Activated T-helper 17 cell treated with anti-CD3 and anti-CD28 coated beads, Interleukin-2, amount 50 U/mL, for 72 hours (primary cell): ENCODE measurements at regions not wholly inside any gene's neighbourhood (a gene's known extent, or its start where the extent isn't known, plus 50 kb on each side); places are given as distances from the start of the nearest gene placed in this dataset.

Experiments
- ATAC-seq: fragments of 150-1000 bp; cut with Tn5 transposase; replicated peaks from 2 replicates; pipeline ENCODE4 v1.10.0; 2021; ENCODE audit warnings: mild to moderate bottlenecking, moderate library complexity
- H3K27ac Mint-ChIP-seq: one replicate; pipeline ENCODE4 v1.8.0; 2022; ENCODE audit warnings: mixed read lengths
- H3K27me3 Mint-ChIP-seq: one replicate; pipeline ENCODE4 v1.8.0; 2022; ENCODE audit warnings: mixed read lengths
- H3K36me3 Mint-ChIP-seq: one replicate; pipeline ENCODE4 v1.8.0; 2022; ENCODE audit warnings: low read depth, mild to moderate bottlenecking, mixed read lengths
- H3K4me1 Mint-ChIP-seq: one replicate; pipeline ENCODE4 v1.8.0; 2022; ENCODE audit warnings: mixed read lengths
- H3K4me3 Mint-ChIP-seq: one replicate; pipeline ENCODE4 v1.8.0; 2022; ENCODE audit warnings: mild to moderate bottlenecking, mixed read lengths
- H3K9me3 Mint-ChIP-seq: one replicate; pipeline ENCODE4 v1.8.0; 2022; ENCODE audit warnings: mixed read lengths

GRCh38 chr4:110381784-110382183, 94.2 kb upstream of the ENPEP start:
- ATAC-seq = no peak
- no peaks in the 10 kb centered on the region for H3K36me3 Mint-ChIP-seq
- H3K27ac Mint-ChIP-seq = no peak overlapping the region
- H3K9me3 Mint-ChIP-seq = peaks cover 17% of the 10 kb centered on the region
- H3K4me1 Mint-ChIP-seq = no peaks in the 10 kb centered on the region
- H3K27me3 Mint-ChIP-seq = no peaks in the 10 kb centered on the region
- H3K4me3 Mint-ChIP-seq = no peak overlapping the region

- H3K27me3 Mint-ChIP-seq = peaks cover 23% of the 10 kb centered on the region
Observed at GRCh38 chr4:110372485-110372884, 103.5 kb upstream of the ENPEP start.

GRCh38 chr4:110371016-110371770, 104.8 kb upstream of the ENPEP start:
- Mint-ChIP-seq H3K27me3 (peaks cover 30% of the 10 kb centered on the region), H3K4me1 (no peaks in the 10 kb centered on the region), H3K27ac (no peak overlapping the region), H3K36me3 (no peaks in the 10 kb centered on the region), H3K4me3 (no peak overlapping the region), H3K9me3 (no peaks in the 10 kb centered on the region)
- ATAC-seq = no peak

More at GRCh38 chr4:110372485-110372884, 103.5 kb upstream of the ENPEP start:
- Mint-ChIP-seq H3K27ac (no peak overlapping the region), H3K4me3 (no peak overlapping the region), H3K9me3 (no peaks in the 10 kb centered on the region), H3K4me1 (no peaks in the 10 kb centered on the region), H3K36me3 (no peaks in the 10 kb centered on the region)
- no peak for ATAC-seq

GRCh38 chr4:110368409-110368808, 107.5 kb upstream of the ENPEP start:
- no peak overlapping the region for H3K4me3 Mint-ChIP-seq
- no peaks in the 10 kb centered on the region for H3K4me1 Mint-ChIP-seq
- no peaks in the 10 kb centered on the region for H3K36me3 Mint-ChIP-seq
- ATAC-seq = no peak
- peaks cover 31% of the 10 kb centered on the region for H3K27me3 Mint-ChIP-seq
- no peak overlapping the region for H3K27ac Mint-ChIP-seq
- no peaks in the 10 kb centered on the region for H3K9me3 Mint-ChIP-seq

- ATAC-seq = no peak
Observed at GRCh38 chr4:110367156-110367555, 108.8 kb upstream of the ENPEP start.

GRCh38 chr4:110365761-110366160, 110.2 kb upstream of the ENPEP start:
- no peak for ATAC-seq
- Mint-ChIP-seq H3K9me3 (no peaks in the 10 kb centered on the region), H3K36me3 (no peaks in the 10 kb centered on the region), H3K4me3 (no peak overlapping the region), H3K27me3 (peaks cover 16% of the 10 kb centered on the region), H3K27ac (no peak overlapping the region), H3K4me1 (no peaks in the 10 kb centered on the region)

More at GRCh38 chr4:110367156-110367555, 108.8 kb upstream of the ENPEP start:
- H3K4me3 Mint-ChIP-seq = no peak overlapping the region
- H3K9me3 Mint-ChIP-seq = no peaks in the 10 kb centered on the region
- no peaks in the 10 kb centered on the region for H3K36me3 Mint-ChIP-seq
- H3K27me3 Mint-ChIP-seq = peaks cover 24% of the 10 kb centered on the region
- no peak overlapping the region for H3K27ac Mint-ChIP-seq
- no peaks in the 10 kb centered on the region for H3K4me1 Mint-ChIP-seq

DNA sequence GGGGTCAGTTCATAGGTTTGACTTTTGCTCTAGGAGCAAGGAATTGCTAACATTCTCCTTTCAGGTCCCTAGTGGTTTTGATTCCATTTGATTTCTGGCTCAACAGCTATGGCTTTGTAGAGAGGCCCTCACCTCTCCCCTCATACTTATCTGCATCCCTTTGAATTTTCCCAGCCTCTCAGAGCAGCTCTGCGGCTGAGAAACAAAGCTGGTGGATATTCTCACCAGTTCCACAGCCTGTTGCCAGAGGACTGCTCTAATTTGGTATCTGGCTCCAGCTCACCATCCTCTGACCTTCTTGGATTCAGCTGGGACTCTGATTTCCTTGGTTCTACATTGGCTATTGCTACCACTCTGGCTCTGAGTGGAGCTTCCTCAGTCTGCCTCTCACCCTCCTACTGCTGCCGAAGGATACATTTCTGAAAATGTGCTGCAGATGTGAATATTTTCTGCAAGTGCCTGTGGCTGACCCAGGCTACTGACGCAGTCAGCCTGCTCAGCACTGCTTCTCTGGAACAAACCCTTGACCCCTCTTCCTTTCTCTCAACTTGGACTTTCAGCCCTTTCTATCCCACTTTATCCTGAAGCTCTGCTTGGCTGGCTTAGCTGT, 110.9 kb upstream of the ENPEP start:
- Mint-ChIP-seq H3K4me3 (no peak overlapping the region), H3K9me3 (no peaks in the 10 kb centered on the region), H3K27ac (no peak overlapping the region), H3K4me1 (no peaks in the 10 kb centered on the region), H3K36me3 (no peaks in the 10 kb centered on the region), H3K27me3 (peaks cover 16% of the 10 kb centered on the region)
- ATAC-seq = no peak

- H3K27me3 Mint-ChIP-seq = peaks cover 11% of the 10 kb centered on the region
- no peak overlapping the region for H3K27ac Mint-ChIP-seq
- no peak overlapping the region for H3K4me3 Mint-ChIP-seq
- ATAC-seq = no peak
- no peaks in the 10 kb centered on the region for H3K9me3 Mint-ChIP-seq
- H3K36me3 Mint-ChIP-seq = no peaks in the 10 kb centered on the region
- H3K4me1 Mint-ChIP-seq = no peaks in the 10 kb centered on the region
Observed at GRCh38 chr4:110361921-110362320, 114.0 kb upstream of the ENPEP start.

DNA sequence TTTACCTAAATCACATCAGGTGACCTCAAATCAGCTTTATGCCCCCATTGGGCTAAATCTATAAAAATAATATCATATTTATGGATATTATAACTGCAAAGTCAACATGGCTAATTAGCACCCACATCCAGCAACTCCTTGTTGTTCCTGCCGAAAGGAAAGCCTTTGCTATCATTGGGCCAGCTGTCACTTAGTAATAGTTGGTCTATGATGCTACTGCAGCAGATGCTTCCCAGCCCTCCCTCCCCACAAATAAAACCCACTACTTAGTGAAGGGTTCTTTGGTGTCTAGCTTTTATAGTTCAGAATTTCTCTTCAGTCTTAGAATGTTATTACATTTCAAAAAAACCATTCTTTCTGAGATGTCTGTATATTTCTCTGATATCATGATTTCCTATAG, 116.9 kb upstream of the ENPEP start:
- Mint-ChIP-seq H3K36me3 (no peaks in the 10 kb centered on the region), H3K4me1 (no peaks in the 10 kb centered on the region), H3K27me3 (peaks cover 4% of the 10 kb centered on the region), H3K27ac (no peak overlapping the region), H3K4me3 (no peak overlapping the region), H3K9me3 (no peaks in the 10 kb centered on the region)
- no peak for ATAC-seq

GRCh38 chr4:110357521-110357920, 118.4 kb upstream of the ENPEP start:
- peaks cover 6% of the 10 kb centered on the region for H3K27me3 Mint-ChIP-seq
- no peaks in the 10 kb centered on the region for H3K4me1 Mint-ChIP-seq
- no peaks in the 10 kb centered on the region for H3K9me3 Mint-ChIP-seq
- no peak for ATAC-seq
- no peak overlapping the region for H3K4me3 Mint-ChIP-seq
- H3K36me3 Mint-ChIP-seq = no peaks in the 10 kb centered on the region
- no peak overlapping the region for H3K27ac Mint-ChIP-seq

DNA sequence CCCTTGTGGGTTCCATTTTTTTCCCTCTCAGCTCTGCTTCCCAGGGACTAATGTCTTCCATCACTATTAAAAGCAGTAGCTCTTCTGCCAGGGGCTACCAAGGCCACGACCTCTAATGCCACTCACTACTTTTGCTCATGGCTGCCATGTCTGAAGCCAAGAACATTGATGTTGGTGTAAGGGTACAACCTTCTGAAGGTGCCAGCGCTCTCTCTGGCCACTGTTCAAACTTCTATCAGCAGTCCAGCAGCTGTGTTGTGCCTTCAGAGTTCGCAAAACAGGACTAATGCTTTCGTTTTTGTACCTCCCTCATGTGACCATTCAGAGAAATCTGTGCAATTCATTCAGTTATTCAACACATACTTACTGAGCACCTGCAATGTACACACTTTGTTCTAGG, 121.5 kb upstream of the ENPEP start:
- H3K9me3 Mint-ChIP-seq = no peaks in the 10 kb centered on the region
- peaks cover 13% of the 10 kb centered on the region for H3K27me3 Mint-ChIP-seq
- H3K27ac Mint-ChIP-seq = no peak overlapping the region
- no peaks in the 10 kb centered on the region for H3K36me3 Mint-ChIP-seq
- no peak overlapping the region for H3K4me3 Mint-ChIP-seq
- no peaks in the 10 kb centered on the region for H3K4me1 Mint-ChIP-seq
- ATAC-seq = no peak

DNA sequence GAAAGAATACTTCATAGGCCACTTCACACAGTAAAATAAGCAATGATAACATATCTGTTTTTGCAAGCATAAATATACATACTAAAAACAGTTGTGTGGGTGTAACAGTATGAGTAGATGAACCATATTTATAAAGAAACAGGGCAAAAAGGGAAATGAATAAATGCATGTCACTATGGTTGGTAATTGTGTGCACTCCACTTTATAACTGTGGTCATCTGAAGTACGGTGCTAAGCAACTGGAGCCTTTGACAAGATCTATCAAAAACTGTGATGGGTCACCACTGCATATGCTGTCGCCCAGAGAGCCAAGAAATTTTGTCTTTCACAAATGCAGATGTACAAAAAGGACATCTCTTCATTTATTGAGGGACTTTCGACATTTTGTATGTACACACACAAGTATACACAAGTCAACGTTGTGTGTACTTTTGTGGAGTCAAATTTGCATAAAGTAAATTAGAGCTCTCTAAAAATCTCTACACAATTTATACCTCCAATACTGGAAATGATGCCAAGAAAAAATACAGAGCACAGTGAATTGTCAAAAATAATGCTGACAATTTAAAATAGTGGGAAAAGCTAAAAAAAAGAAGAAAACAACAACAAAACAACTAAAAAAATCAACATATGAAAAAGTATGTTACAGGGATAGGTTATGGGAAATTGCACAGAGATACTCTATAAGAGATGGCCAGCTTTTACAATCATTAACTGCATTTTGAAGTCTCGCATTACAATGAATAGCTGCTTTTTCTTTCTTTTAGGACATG, 123.1 kb upstream of the ENPEP start:
- no peaks in the 10 kb centered on the region for H3K36me3 Mint-ChIP-seq
- peaks cover 17% of the 10 kb centered on the region for H3K27me3 Mint-ChIP-seq
- ATAC-seq = no peak
- no peak overlapping the region for H3K4me3 Mint-ChIP-seq
- H3K27ac Mint-ChIP-seq = no peak overlapping the region
- H3K4me1 Mint-ChIP-seq = no peaks in the 10 kb centered on the region
- no peaks in the 10 kb centered on the region for H3K9me3 Mint-ChIP-seq

DNA sequence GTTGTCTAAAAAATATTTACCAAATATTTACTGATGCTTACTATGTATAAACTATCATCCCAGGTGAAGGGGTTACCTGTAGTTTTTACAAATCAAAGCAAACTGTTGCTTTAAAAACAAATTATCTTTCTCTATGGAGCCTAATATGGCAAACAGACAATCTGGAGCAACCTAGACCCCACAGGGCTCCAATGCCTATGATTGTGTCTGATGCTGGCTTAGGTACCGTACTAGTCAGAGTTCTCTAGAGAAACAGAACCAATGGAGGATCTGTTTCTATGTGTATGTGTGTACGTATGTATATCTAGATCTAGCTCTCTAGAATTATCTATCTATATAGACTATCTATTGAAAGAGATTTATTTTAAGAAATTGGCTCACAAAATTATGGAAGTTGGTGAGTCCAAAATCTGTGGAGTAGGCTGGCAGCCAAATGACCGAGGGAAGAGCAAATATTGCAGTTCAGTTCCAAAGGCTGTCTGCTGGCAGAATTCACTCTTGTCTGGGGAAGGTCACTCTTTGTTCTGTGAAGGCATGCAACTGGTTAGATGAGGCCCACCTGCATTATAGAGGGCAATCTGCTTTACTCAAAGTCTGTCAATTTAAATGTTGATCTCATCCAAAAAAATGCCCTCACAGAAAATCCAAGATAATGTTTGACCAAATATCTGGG, 127.1 kb upstream of the ENPEP start:
- Mint-ChIP-seq H3K9me3 (no peaks in the 10 kb centered on the region), H3K4me3 (no peak overlapping the region), H3K4me1 (no peaks in the 10 kb centered on the region), H3K27me3 (peaks cover 21% of the 10 kb centered on the region), H3K27ac (no peak overlapping the region), H3K36me3 (no peaks in the 10 kb centered on the region)
- ATAC-seq = no peak

GRCh38 chr4:110347805-110348204, 128.2 kb upstream of the ENPEP start:
- ATAC-seq = no peak
- Mint-ChIP-seq H3K4me1 (no peaks in the 10 kb centered on the region), H3K27ac (no peak overlapping the region), H3K4me3 (no peak overlapping the region), H3K27me3 (peaks cover 26% of the 10 kb centered on the region), H3K9me3 (peaks cover 4% of the 10 kb centered on the region), H3K36me3 (no peaks in the 10 kb centered on the region)
